A673 (cell line): ENCODE measurements at regions not wholly inside any gene's neighbourhood (a gene's known extent, or its start where the extent isn't known, plus 50 kb on each side); places are given as distances from the start of the nearest gene placed in this dataset.

Experiments used
- BruUV-seq: library from RNA; stranded (reverse); fragments of 400-500 nt; replicated peaks from 2 replicates; lab custom pipeline; 2021; lab: Mats Ljungman, UMichigan
- CTCF ChIA-PET: fragments of 300-600 bp; sonication (Branson Sonifier 250); formaldehyde crosslinking; loops from one replicate; lab custom pipeline; 2022; ENCODE audit warnings: antibody characterized with exemption; lab: Charles Lee
- POLR2A ChIA-PET: fragments of 300-600 bp; sonication (Branson Sonifier 250); formaldehyde crosslinking; loops from one replicate; lab custom pipeline; 2022; ENCODE audit warnings: antibody characterized with exemption; ENCODE audit not compliant: low non-redundant PET; lab: Charles Lee
- DNase-seq: peaks from one replicate; pipeline ENCODE4 v3.0.0-alpha.2; 2015; ENCODE audit warnings: low spot score
- H3K27ac ChIP-seq: fragments of 200-600 bp; sonication (generic); 2 replicates; pipeline ENCODE4 v1.5.1; 2016; ENCODE audit warnings: mixed run types, low read depth, mild to moderate bottlenecking, mixed read lengths, antibody characterized with exemption, low read length; ENCODE audit not compliant: poor library complexity, severe bottlenecking
- H3K27me3 ChIP-seq: fragments of 200-600 bp; sonication (generic); replicated peaks from 2 replicates; pipeline ENCODE4 v1.6.1; 2017; ENCODE audit warnings: mixed run types, low read depth, mild to moderate bottlenecking, mixed read lengths, antibody characterized with exemption, low read length; ENCODE audit not compliant: insufficient read depth, poor library complexity
- H3K36me3 ChIP-seq: fragments of 200-600 bp; sonication (generic); 2 replicates; pipeline ENCODE4 v1.6.1; 2016; ENCODE audit warnings: mixed run types, mild to moderate bottlenecking, mixed read lengths, antibody characterized with exemption, low read length; ENCODE audit not compliant: insufficient read depth, poor library complexity, severe bottlenecking
- H3K4me1 ChIP-seq: fragments of 200-600 bp; sonication (generic); 2 replicates; pipeline ENCODE4 v1.6.1; 2017; ENCODE audit warnings: mixed run types, mild to moderate bottlenecking, mixed read lengths, antibody characterized with exemption, low read length; ENCODE audit not compliant: insufficient read depth, poor library complexity, severe bottlenecking
- H3K4me3 ChIP-seq: fragments of 200-600 bp; sonication (generic); 2 replicates; pipeline ENCODE4 v1.5.1; 2016; ENCODE audit warnings: low read depth, mixed run types, mild to moderate bottlenecking, mixed read lengths, low read length; ENCODE audit not compliant: poor library complexity, severe bottlenecking
- H3K9me3 ChIP-seq: fragments of 200-600 bp; sonication (generic); 2 replicates; pipeline ENCODE4 v1.6.1; 2016; ENCODE audit warnings: mixed run types, low read depth, mild to moderate bottlenecking, mixed read lengths, antibody characterized with exemption, low read length; ENCODE audit not compliant: poor library complexity, severe bottlenecking
- EZH2 ChIP-seq: fragments of 200-600 bp; sonication (generic); IDR thresholded peaks from 2 replicates; pipeline ENCODE4 v1.6.1; 2017; ENCODE audit warnings: borderline replicate concordance, low read depth, mild to moderate bottlenecking, mixed read lengths, antibody characterized with exemption, low read length; ENCODE audit not compliant: poor library complexity, severe bottlenecking
- intact Hi-C: fragments of 100-400 bp; cut with micrococcal nuclease; formaldehyde crosslinking; loops from one replicate; pipeline ENCODE4 v1.10.0; 2022; ENCODE audit not compliant: unreplicated experiment
- TF ChIP-seq, protein P1 (sequence below): fragments of 300-800, 200-600 bp; sonication (generic); conservative IDR thresholded peaks from 2 replicates; pipeline ENCODE4 v1.5.1; 2017; ENCODE audit warnings: low read depth, mild to moderate bottlenecking, antibody characterized with exemption, low read length, moderate library complexity, mixed read lengths

DNA sequence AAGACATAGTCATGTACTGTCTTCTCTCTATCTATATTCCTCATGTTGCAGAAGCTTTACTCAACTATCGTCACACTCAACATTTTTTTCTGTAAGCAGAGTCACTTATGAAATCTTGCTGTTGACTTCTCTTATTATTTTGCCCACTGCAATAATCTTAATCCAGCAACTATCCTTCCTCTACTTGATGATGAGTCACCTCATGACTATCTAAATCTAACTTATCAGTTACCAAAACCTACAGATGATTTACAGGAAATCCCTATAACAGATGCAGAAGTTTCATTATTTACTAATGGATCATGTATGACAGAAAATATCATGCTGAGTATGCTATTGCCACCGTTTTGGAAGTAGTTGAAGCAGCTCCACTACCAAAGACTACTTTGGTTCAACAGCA is 378.9 kb downstream of the DUSP10 start:
- H3K9me3 ChIP-seq = no peaks in the 10 kb centered on the region
- ChIA-PET POLR2A (no interaction called here), CTCF (no interaction called here)

DNA sequence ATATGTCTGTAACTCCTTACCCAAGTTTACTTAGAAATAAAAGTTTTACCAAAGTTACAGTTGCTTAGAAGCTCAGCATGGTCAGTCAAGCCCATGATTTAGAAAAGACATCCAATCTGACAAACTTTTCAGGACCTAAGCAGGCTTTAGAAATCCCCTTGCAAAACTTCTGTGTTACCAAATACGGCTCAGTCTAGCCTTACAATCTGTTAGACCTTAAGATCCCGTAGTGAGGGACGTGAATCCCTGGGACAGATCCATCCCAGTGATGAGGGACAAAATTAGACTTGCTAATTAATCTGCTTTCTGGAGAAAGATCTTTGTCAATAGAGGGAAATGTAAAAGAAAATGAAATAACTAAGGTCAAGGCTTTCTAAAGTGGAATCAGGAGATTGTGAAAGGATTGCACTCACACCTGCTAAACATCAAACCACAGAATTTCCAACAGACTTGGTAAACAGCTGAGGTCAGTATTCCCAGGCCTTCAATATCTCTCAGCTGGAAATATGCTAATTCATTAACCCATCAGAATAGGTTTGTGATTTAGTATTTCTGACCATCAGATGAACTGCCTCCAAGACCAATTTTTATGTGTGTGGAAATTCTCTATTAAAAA is 375.3 kb downstream of the DUSP10 start:
- H3K27ac ChIP-seq = no peak overlapping the region
- TF ChIP-seq, protein P1, sequence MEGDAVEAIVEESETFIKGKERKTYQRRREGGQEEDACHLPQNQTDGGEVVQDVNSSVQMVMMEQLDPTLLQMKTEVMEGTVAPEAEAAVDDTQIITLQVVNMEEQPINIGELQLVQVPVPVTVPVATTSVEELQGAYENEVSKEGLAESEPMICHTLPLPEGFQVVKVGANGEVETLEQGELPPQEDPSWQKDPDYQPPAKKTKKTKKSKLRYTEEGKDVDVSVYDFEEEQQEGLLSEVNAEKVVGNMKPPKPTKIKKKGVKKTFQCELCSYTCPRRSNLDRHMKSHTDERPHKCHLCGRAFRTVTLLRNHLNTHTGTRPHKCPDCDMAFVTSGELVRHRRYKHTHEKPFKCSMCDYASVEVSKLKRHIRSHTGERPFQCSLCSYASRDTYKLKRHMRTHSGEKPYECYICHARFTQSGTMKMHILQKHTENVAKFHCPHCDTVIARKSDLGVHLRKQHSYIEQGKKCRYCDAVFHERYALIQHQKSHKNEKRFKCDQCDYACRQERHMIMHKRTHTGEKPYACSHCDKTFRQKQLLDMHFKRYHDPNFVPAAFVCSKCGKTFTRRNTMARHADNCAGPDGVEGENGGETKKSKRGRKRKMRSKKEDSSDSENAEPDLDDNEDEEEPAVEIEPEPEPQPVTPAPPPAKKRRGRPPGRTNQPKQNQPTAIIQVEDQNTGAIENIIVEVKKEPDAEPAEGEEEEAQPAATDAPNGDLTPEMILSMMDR = no peak
- TF ChIP-seq EZH2 = no peak
- ChIA-PET CTCF (no interaction called here), POLR2A (no interaction called here)
- intact Hi-C loops = no loop called here
- H3K9me3 ChIP-seq = no peaks in the 10 kb centered on the region
- no peak overlapping the region for H3K4me3 ChIP-seq
- no peaks in the 10 kb centered on the region for H3K36me3 ChIP-seq
- H3K4me1 ChIP-seq = no peaks in the 10 kb centered on the region
- no peaks in the 10 kb centered on the region for H3K27me3 ChIP-seq
- BruUV-seq = no TSS peak
- DNase-seq = no peak

More for the DNA sequence above, 378.9 kb downstream of the DUSP10 start:
- BruUV-seq = no TSS peak
- no peaks in the 10 kb centered on the region for H3K27me3 ChIP-seq
- TF ChIP-seq EZH2 = no peak
- H3K4me1 ChIP-seq = no peaks in the 10 kb centered on the region
- DNase-seq = no peak
- H3K4me3 ChIP-seq = no peak overlapping the region
- no peaks in the 10 kb centered on the region for H3K36me3 ChIP-seq
- intact Hi-C loops = no loop called here
- H3K27ac ChIP-seq = no peak overlapping the region

DNA sequence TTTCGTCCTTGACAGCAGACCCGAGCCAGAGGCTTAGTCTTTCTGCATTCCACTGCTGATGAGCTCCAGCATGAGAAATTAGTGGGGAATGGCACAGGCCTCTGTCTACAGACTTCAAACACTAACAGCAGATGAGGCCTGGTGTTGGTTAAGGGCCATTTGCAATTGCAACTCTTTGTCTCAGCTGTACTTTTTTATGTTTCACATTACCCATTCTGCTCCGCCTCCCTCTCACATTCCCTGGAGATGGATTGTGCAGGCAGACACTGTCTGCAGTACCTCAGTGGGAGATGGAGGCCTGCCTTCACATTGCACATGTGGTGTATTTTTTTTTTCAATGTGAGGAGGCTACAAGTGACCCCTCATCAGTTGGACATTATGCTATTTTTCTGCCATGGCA is 370.2 kb downstream of the DUSP10 start:
- POLR2A ChIA-PET = no interaction called here
- TF ChIP-seq EZH2 = no peak
- TF ChIP-seq, protein P1 = no peak
- no peak overlapping the region for H3K27ac ChIP-seq

DNA sequence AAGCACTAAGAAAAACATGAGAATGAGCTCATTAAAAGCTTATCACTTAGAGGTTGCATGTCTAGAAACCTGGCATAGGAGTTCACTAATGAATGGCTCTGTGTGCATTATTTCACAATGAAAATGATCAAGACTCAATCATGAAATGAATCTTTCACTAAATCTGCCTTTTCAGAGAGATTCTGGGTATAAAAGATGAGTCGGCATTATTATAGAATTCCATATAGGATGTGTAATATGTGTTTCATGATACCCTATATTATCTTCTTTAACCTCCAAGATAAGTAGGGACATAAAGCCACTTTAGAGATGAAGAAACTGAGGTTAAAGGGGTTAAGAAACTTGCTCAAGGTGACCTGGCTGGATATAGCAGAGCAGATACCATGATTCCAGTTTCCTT is 368.1 kb downstream of the DUSP10 start:
- no peak overlapping the region for H3K4me3 ChIP-seq
- no peaks in the 10 kb centered on the region for H3K36me3 ChIP-seq
- DNase-seq = no peak
- H3K27ac ChIP-seq = no peak overlapping the region
- H3K4me1 ChIP-seq = no peaks in the 10 kb centered on the region
- TF ChIP-seq EZH2 = no peak
- TF ChIP-seq, protein P1 = no peak
- intact Hi-C loops = no loop called here
- ChIA-PET CTCF (no interaction called here), POLR2A (no interaction called here)
- H3K9me3 ChIP-seq = no peaks in the 10 kb centered on the region
- no TSS peak for BruUV-seq
- no peaks in the 10 kb centered on the region for H3K27me3 ChIP-seq

More for the DNA sequence above, 370.2 kb downstream of the DUSP10 start:
- no peaks in the 10 kb centered on the region for H3K27me3 ChIP-seq
- H3K4me1 ChIP-seq = no peaks in the 10 kb centered on the region
- DNase-seq = no peak
- H3K9me3 ChIP-seq = no peaks in the 10 kb centered on the region
- H3K4me3 ChIP-seq = no peak overlapping the region
- no TSS peak for BruUV-seq
- CTCF ChIA-PET = no interaction called here
- intact Hi-C loops = no loop called here
- H3K36me3 ChIP-seq = no peaks in the 10 kb centered on the region
